ENCODE measurements at regions not wholly inside any gene's neighbourhood (a gene's known extent, or its start where the extent isn't known, plus 50 kb on each side); places are given as distances from the start of the nearest gene placed in this dataset.

- Histone ChIP-seq H3K4me3 (no peak overlapping the region), H3K9me3 (ENCODE audit: control insufficient read depth in 4 of 4, insufficient read depth in 3 of 4, low read length in 3 of 4) (no peaks in the 10 kb centered on the region), H3K9ac (ENCODE audit: insufficient read depth in 1 of 2, low read length in 2 of 2) (no peak overlapping the region), H3K4me1 (ENCODE audit: control insufficient read depth in 5 of 5, insufficient read depth in 5 of 5, low read length in 5 of 5) (no peaks in the 10 kb centered on the region), H3K27me3 (ENCODE audit: control insufficient read depth in 3 of 3, insufficient read depth in 3 of 3, low read length in 2 of 3) (peaks cover 0 to under 1% (median 0%) of the 10 kb centered on the region in 3 donors), H3K27ac (ENCODE audit: low read depth in 1 of 2, low read length in 1 of 2) (no peak overlapping the region), H3K36me3 (ENCODE audit: control insufficient read depth in 4 of 4, insufficient read depth in 4 of 4, low read length in 4 of 4) (no peaks in the 10 kb centered on the region)
- TF ChIP-seq CTCF (IDR thresholded peaks at IDR 0.05; ENCODE audit: control extremely low read depth, extremely low read depth), result no peak
- WGBS, 2 donors, result 70 to 75% methylated on average over 6 of the region's 6 CpGs
- ATAC-seq (ENCODE audit: insufficient read depth, low FRiP score), result no peak
- DNase-seq, result no peak
Measured at GRCh38 chr3:43863966-43864933, 173.5 kb downstream of the ABHD5 start.

GRCh38 chr3:43865351-43865750 is 174.6 kb downstream of the ABHD5 start:
- H3K36me3 ChIP-seq (ENCODE audit: control insufficient read depth in 4 of 4, insufficient read depth in 4 of 4, low read length in 4 of 4), result no peaks in the 10 kb centered on the region
- no peak overlapping the region for H3K27ac ChIP-seq (ENCODE audit: low read depth in 1 of 2, low read length in 1 of 2)
- no peaks in the 10 kb centered on the region for H3K27me3 ChIP-seq (ENCODE audit: control insufficient read depth in 3 of 3, insufficient read depth in 3 of 3, low read length in 2 of 3)
- DNase-seq (no peak), ATAC-seq (ENCODE audit: insufficient read depth, low FRiP score) (no peak)
- H3K4me3 ChIP-seq, result no peak overlapping the region
- no peaks in the 10 kb centered on the region for H3K9me3 ChIP-seq (ENCODE audit: control insufficient read depth in 4 of 4, insufficient read depth in 3 of 4, low read length in 3 of 4)
- 80 to 93% methylated on average over 4 of the region's 4 CpGs for WGBS, 2 donors
- TF ChIP-seq CTCF (IDR thresholded peaks at IDR 0.05; ENCODE audit: control extremely low read depth, extremely low read depth), result no peak
- no peak overlapping the region for H3K9ac ChIP-seq (ENCODE audit: insufficient read depth in 1 of 2, low read length in 2 of 2)
- no peaks in the 10 kb centered on the region for H3K4me1 ChIP-seq (ENCODE audit: control insufficient read depth in 5 of 5, insufficient read depth in 5 of 5, low read length in 5 of 5)

- Histone ChIP-seq H3K27me3 (ENCODE audit: control insufficient read depth in 3 of 3, insufficient read depth in 3 of 3, low read length in 2 of 3) (no peaks in the 10 kb centered on the region), H3K9me3 (ENCODE audit: control insufficient read depth in 4 of 4, insufficient read depth in 3 of 4, low read length in 3 of 4) (no peaks in the 10 kb centered on the region), H3K4me3 (no peak overlapping the region), H3K36me3 (ENCODE audit: control insufficient read depth in 4 of 4, insufficient read depth in 4 of 4, low read length in 4 of 4) (no peaks in the 10 kb centered on the region), H3K27ac (ENCODE audit: low read depth in 1 of 2, low read length in 1 of 2) (no peak overlapping the region), H3K9ac (ENCODE audit: insufficient read depth in 1 of 2, low read length in 2 of 2) (no peak overlapping the region), H3K4me1 (ENCODE audit: control insufficient read depth in 5 of 5, insufficient read depth in 5 of 5, low read length in 5 of 5) (no peaks in the 10 kb centered on the region)
- ATAC-seq (ENCODE audit: insufficient read depth, low FRiP score) (no peak), DNase-seq (no peak)
- TF ChIP-seq CTCF (IDR thresholded peaks at IDR 0.05; ENCODE audit: control extremely low read depth, extremely low read depth), result no peak
- 88 to 91% methylated on average over 9 of the region's 9 CpGs for WGBS, 2 donors
Measured at GRCh38 chr3:43865887-43866528, 175.3 kb downstream of the ABHD5 start.

Measured in lung (tissue), 11 donors.